CD4-positive, alpha-beta T cell treated with Interleukin-1 beta for 1 hour (primary cell): ENCODE measurements at regions not wholly inside any gene's neighbourhood (a gene's known extent, or its start where the extent isn't known, plus 50 kb on each side); places are given as distances from the start of the nearest gene placed in this dataset.

Experiments
- DNase-seq, 2 donors: peaks; one replicate each; pipeline ENCODE4 v3.0.0-alpha.2; 2020 to 2022

DNA sequence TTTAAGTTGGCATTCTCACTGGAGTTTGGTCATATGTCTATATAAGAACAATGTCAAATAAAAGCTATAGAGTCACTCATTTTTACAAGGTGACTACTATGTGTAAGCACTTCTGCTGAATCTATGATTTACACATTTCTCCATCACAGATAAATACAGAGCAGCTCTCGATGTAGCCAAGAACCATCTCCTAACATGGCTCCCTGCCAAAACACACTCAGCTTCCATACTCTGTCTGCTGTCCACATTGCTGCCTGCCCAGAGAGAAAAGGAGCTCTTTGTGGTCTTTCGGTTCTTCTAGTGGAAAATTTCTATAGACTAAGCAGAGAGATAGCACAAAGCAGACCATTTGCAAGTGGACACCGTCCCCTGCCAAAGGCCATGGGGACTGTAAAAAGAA, 190.9 kb upstream of the KLF12 start:
- DNase-seq: no peak

DNA sequence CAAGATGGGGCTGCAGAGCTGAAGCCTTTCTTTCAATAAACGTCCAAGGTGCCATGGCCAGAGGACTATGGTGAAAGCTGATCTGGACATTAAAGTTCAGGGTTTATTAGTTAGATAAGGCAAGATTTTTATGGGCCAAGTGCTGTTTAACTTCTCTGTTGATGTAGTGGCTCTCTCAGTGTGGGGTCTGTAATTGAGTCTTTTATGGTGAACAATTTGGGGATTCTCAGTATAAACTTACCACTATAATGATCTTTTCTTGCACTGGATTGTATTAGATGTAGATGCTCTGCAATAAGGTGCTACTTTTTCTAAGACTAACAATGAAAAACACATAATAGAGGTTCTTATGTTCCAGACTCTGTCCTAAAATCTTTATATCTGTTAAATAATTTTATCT, 190.1 kb upstream of the KLF12 start:
- DNase-seq: no peak

DNA sequence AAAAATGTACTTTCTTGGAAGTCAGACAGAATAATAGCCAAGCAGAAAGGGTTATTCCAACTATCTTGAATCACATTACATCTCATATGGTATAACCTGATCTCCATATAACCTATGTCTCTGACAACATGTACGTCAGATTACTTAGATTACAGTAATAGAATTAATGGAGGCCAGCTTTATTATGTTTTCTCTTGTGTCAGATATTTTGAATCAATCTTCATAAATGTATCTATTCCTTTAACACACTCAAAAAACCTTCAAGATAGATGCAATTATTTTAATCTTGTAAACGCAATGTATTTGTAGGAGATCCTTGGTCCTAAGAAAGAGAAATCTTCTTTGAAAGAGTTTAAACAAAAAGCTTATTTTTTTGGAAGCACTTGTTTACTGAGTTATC, 188.4 kb upstream of the KLF12 start:
- DNase-seq: no peak

DNA sequence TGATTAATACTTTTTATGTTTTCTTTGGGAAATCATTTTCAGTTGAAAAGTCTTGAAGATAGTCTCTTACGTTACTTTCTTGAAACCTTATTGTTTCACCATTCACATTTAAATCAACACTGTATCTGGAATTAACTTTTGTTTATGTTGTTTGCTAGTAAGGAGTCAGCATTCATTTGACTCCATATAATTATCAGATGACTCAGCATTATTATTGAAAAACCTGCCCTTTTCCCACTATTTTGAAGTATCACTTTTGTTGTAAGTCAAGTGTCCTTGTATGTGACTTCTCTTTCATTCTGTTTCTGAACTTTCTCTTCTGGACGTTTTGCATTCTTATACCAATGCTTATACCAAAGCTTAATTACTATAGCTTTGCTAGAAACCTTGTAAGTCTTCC, 186.1 kb upstream of the KLF12 start:
- no peak for DNase-seq

DNA sequence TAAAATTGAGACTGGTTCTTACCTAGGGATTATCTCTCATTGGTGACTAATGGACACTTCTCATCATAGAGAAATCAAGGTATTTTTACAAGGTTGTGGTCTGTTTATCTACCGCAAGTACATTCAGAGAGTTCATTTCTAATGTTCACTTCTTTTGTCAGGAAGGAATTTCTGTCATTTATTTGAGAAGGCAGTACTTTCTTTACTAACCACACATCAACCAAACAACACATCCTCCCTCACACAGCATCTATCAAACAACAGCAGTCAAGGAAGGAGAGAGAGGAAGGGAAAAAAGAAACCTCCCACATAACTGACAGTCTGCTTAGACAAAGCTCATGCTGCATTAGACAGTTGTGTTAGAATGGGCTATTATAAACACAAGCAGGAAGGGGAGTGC, 182.3 kb upstream of the KLF12 start:
- DNase-seq: no peak

DNA sequence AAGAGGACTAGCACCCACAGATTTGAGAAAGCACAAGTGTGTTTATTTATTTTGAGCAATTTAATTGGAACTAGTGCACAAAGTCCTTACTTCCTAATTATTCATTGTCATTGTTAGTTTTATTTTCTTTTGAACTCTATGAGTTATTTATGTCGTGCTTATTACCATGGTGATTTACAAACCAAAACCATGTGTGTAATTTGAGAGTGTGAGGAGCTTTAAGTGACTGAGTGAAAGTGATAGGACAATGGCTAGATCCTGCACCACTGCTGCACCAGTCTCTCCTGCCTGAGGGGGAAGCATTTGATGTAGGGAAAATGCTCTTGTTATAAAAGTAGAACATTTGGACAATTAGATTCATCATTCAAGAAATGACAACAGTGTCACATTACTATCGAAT, 172.3 kb upstream of the KLF12 start:
- peak in 1 of 2 donors; percentile 8 for DNase-seq

DNA sequence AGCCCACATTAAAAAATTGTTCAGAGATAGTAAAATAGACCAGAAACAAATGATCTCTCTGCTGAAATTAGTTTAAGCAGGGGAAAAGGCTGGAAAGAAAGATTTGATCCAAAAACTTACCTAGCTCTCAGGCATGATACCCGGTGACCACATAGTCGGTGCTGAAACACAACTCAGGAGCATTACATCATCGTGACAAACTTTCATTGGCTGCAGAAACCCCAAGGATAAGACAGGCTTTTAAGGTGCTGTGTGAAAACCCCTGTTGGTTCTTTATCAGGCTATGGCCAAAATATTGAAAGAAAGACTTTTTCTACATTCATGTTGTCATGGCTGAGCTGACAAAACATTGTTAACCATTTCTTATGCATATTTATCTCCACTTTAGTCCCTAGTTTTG, 171.7 kb upstream of the KLF12 start:
- peak in 1 of 2 donors; percentile 3 for DNase-seq

DNA sequence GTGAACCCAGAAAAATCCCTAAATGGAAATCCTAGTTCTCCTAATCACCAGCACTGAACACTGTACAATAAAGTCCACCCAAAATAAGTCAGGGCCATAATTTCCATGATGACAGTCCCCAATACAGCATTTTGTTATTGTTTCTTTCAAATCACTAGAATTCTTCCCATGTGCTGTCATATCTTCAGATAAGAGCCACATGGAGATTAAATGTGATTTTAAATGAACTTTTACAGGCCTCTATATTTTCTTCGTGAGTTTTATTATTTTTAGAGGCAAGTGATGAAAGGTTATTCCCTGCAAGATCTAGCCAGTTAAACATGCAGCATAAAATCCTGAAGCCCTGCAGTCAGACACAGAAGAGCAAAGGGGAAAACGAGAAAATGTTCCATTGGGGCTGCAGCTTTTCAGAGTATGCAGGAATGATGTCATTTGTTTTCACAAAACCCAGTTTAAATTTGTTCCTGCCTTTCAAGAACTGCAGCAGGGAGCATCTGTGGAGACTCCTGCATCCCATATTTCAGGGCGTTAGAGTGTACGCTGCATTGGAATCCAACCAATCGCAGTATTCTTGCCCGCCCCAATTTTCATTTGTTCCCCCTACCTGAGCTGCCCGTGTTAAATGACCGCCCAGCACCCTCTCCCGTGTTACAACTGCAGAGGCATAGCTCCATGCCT, 167.2 kb upstream of the KLF12 start:
- no peak for DNase-seq

DNA sequence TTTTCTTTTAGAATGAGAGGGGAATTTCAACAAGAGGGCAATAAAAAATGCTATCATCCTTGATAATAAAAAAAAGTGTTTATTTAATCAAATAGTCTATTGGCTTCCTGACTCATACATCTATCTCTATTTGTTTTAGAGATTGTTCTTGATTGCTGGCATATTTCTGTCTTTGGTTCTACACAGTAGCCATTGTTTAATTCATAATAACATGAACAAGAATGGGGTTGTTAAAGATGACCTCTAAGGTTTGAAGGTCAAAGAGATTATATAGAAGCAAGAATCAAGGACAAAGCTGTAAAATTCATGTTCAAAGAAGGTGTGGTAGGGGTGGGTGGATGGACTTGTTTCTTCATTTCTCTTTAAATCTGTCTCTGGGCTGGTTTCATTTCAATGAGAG, 166.0 kb upstream of the KLF12 start:
- DNase-seq: no peak

DNA sequence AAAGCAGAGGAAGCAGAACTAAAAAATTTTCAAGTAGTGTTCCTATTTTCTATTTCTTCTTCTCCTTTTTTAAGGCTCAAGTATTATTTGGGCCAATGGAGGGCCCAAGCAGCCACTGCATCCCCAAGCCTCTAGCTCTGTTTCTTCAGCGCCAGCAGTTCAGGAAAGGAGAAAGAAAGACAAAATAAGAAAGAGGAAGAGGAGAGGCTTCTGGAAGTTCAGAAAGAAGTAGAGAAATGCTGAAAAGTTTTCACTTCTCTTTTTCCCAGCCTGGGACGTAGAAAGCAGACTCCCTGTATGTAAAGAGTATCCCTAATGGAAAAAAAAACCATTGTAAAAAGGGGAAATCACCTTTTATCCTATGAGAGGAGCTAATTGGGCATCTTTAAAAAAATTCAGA, 165.5 kb upstream of the KLF12 start:
- DNase-seq: peak in 1 of 2 donors; percentile 3

DNA sequence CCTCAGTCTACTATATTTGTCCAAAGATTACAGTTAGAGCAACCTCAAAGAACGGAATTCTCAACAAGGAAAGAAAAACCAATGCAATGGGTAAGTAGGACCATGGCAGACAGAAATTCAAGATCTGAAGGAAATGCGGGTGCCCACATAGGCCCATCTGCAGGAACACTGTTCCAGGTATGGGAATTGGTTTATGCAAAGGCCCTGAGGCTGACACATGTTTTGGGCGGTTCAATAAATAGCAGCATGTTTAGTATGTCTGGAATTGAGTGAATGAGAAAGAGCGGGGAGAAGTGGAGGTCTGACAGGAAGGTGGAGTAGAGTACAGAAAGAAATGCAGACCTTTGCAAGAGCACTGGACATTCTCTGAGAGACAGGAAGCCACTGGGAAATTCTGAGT, 164.7 kb upstream of the KLF12 start:
- no peak for DNase-seq

DNA sequence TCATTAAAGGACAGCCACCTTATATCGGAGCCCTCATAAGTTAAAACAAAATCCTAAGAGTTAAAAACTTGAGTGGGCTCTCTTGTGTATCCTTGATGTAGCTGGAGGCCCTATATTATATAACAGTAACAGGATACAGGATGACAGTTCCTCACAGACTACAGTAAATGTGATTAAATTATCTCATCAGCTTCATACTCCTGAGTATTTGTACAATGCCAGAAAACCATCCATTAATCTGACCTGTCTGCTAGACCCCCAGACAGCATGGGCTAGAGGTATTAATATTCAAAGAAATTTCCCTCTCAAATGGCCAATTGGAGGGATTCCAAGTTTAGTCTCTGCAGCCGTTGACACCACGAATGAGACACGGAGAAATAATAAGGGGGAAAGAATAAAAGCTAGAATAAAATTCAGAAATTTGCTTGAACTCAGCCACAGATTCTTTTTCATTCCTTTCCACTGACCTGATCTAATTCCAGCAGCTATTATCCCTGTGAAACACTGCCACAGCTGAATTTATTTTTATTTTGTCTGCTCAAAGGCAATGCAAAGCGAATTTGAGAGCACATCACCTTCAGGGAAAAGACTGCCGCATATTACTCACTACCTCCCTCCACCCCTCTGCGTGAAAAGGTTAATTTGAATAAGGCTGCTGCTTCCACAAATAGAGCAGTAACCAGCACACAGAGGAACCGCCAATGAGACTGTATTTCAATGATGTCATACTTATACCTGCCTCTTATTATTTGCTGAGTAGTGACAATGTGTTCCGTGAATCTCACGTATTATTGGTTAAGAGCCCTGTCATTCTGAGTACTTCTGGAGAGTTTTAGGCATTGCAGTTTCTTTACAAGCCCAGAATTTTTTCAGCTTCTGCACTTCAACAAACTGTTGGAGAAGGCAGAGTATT, 155.9 kb upstream of the KLF12 start:
- DNase-seq: peak; percentile 66 to 75

DNA sequence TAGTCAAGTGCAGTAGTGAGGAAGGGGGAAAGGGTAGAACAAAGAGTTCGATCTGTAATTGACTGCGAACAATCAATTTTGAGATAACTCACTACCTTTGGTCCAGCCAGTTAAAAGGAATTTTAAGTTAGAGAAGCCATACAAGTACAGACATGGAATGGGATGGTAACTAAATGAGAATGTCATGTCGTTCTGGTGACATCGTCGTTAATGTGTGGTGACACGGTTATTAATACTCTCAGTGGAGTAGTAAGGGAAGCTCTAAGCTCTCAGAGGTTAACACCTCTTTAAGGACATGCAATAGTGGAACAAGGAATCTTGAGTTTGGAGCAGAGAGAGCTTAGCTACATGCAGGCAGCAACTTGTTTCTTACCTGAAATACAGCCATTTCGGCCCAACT, 154.9 kb upstream of the KLF12 start:
- DNase-seq: no peak

DNA sequence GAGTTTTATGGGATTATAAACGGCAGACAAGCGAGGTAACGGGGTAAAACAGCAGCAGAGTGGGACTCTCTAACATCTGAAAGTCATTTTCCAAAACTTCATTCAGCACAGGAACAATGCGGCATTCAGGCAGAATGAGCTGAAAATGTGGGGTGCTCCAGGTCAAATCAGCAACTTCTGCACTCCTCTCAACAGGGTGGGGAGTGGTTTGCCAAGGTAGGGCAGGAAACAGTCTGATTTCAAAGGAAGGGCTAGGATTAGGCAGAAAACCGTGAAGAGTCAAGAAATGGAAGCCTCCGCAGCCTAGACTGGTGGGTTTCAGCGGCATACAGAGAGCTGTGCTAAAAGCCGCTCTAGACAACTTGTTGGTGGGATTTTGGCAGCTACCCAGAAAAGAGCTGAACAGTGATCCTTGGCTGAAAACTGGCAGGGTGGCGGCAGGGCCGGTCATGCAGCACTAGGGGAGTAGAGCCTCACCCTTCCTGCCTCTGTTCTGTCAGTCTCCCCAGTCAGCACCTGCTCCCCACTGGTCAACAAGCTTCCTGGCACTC, 154.2 kb upstream of the KLF12 start:
- peak; percentile 27 to 48 for DNase-seq

DNA sequence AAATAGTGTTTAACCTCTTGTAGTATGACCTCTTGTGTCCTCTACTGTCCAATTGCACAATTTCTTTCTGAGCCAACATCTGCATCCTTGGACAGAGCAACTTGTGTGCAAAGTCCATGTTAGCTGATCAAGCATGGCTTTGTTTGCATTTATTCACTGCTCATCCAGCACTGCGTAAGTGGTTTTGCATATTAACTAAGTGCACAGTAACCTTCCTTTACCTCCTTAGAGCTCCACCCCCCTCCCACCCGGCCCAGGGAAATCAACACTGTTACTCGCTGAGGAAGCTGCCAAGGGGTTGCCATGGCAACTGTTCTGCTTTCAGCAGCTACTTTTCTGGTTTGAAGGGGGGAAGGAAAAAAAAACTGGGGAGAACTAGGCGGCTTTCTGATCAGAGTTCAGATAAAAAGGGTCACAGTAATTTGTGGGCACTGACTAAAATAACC, 153.5 kb upstream of the KLF12 start:
- peak; percentile 91 to 93 for DNase-seq

DNA sequence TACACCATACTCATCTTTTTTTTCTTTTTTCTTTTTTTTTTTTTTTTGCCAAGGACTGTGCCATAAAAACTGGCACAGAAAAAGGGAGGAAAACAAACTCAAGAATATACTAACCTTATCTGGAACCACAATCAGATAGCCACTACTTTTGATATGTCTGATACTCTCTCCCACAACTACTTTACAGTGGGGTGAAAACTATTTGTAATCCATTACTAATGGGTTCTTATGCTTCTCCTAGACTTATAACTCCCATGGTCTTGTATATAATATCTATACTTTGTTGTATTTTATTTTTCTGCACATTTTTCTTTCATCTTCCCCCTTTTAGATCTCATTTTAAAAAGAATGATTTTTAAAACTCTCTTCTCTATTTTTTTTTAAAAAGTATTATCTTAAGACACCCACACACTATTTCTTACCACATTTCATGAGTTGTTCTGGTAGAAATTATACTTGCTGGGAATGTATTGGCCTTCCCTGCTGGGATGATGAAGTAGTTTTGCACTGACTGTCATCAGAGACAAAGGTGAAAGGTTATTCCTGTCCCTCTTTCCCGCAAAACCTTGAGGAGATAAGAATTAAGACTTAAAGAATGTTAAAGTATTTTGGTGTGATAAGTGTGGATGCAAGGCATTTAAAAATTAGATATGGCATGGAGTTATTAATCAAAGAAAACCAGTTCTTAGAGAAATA, 146.7 kb upstream of the KLF12 start:
- DNase-seq: no peak

DNA sequence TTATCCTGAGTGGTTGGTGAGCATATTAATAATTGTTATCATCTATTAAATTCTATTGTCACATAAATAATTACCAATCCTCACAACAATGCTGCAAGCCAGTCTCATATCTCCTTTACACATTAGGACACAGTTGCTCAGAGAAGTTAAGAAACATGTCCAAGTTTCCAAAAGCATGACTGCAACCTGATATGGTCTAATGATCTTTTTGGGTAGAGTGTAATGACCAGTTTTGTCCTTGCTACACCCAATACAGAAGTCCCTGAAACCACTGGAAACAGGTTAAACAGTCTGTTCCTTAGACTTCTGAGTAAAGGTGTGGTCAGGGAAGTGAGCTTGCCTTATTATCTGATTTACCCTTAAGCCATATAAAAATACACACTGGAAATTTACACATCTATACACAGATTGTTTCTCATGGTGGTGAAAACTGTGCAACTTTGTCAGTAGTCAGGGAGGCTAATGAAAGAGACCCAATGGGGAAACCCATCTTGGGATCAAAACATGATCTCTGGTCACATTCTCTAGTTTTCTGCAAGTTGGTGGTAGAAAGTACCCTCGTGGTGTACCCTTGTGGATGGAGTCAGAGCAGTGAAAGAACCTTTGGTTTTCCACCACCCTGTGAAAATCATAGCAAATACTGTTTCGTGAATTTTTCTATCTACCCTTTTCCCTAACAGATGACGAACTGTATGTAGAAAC, 146.0 kb upstream of the KLF12 start:
- no peak for DNase-seq

DNA sequence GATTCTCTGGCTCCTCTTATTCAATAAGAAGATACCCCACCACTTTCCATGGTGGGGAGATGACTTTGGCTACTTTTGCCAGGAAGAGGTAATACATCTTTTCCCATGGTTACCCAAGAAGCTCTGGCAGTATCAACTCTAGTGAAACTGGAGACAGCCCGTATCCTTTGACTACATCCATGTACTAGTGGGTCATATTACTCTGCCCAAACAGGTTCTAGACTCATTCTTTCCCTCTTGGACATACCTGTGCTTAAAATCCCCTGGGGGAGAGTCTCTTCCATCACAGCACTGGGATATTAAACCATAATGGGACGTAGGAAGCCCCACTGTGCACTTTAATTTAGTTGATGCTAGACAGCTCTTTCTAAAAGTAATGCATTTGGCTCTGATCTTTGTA, 144.7 kb upstream of the KLF12 start:
- DNase-seq: no peak

DNA sequence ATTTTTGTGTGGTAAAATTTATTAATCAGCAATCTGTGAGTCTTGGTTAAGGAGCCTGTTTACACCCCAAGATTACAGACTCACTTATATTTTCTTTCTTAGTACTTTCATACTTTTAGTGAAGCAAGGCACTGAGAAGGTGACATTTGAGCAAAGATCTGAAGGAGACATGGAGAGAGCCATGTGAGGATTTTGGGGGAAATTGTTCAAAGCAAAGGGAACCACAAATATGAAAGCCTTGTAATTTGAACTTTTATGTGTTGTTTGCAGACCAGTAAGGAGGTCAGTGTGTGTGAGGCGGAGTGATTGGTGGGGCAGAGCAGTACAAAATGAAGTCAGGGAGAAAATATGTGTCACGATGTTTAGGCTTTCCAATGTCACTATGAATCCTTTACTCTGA, 140.7 kb upstream of the KLF12 start:
- no peak for DNase-seq

DNA sequence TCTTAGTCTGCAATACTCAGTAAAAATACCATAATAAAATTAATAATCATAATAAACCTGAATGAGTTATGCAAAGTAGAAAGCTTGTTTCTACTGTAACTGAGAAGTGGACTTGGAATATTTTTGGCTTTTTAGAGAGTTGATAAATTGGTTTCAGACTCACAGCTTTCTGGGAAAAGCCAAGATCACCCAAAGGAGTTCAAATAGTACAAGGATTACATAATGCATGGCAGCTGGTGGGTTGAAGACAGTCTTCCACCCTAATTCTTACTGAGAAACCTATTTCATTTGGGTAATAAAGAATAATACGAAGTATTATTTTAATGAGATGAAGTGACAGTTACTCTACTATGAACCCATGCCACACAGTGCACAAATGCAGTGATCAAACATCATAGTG, 139.4 kb upstream of the KLF12 start:
- no peak for DNase-seq

DNA sequence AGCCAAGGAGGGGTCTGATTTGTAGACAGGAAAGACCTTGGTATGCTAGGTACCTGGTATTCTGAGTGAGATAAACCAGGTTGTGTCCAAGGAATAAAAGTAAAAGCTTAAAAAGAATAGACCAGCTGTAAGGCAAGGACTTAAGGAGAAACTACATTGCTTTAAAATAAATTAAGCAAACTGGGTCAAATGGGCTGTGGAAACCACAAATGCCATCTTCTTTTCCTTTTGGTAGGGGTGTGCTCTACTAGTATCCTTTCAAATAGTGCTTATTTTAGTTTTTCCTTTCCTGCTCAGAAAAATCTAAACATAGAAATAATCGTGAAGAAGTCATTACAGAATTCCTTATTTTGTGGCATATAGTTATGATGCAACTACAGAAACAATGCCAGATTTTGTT, 138.6 kb upstream of the KLF12 start:
- DNase-seq: no peak

DNA sequence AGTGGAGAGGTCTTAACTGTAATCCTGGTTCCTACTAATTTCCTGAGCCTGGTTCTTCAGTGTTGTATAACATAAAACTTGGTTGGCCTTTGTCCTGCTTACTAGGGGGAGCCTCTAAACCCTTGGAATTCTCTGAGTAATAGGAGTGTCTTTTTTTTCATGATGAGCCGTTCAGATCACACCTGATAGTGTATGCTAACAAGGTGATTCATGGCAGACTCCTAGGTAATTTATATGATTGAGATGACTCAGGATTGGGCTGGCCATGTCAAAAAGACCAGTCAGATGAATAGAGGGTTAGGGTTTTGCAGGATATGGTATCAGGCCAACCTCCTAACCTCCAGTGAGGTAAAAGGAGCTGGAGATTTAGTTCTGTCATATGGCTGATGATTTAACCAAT, 135.8 kb upstream of the KLF12 start:
- DNase-seq: no peak

DNA sequence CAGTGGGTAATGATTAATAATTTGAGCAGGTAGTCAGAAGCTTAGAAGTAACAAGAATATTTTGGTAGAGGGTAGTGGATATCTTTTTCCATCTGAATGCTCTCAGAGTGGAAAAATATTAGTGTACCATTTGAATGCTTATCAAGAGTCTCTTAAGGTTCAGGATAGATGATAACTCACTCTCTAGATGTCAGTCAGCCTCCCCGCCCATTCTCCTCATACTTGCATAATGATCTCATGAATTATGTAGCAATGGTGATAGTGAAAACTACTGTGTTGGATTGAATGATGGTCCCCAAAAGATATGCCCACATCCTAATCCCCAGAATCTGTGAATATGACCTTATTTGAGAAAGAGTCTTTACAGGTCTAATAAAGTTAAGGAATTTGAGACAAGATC, 132.7 kb upstream of the KLF12 start:
- no peak for DNase-seq
